ENCODE measurements at regions not wholly inside any gene's neighbourhood (a gene's known extent, or its start where the extent isn't known, plus 50 kb on each side); places are given as distances from the start of the nearest gene placed in this dataset.
A peak's percentile ranks its signal among the peaks of the same experiment; 100 is the strongest.
"Not testable (repeated sequence)": the region's sequence is repeated elsewhere in the genome, so short reads cannot be mapped to it uniquely, and the experiment has no call there.

DNA sequence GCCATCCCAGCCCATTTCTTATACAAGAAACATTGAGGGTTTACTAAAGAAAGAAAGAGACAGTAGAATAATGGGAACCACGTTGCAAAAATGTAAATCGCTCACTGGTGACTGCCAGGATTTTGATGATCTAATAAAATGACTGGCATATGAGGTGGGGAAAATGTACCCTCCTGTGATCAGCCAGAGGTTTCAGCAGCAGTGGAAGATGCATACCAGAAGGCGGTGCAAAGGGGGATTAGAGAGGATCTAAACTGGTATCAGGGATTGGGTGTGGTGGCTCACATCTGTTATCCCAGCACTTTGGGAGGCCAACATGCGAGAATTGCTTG is 60.8 kb upstream of the DDR1 start:
- peaks cover 52 to 92% (median 69%) of the 10 kb centered on the region in 3 donors for H3K4me1 Mint-ChIP-seq
- H3K9me3 Mint-ChIP-seq, result no peaks in the 10 kb centered on the region
- Histone ChIP-seq H3K4me1 (ENCODE audit: insufficient read depth, low read length) (peaks cover 32% of the 10 kb centered on the region), H3K4me3 (ENCODE audit: low read length) (no peak overlapping the region), H3K27ac (ENCODE audit: low read depth, low read length) (no peak overlapping the region), H3K27me3 (ENCODE audit: insufficient read depth, low read length, poor library complexity, severe bottlenecking) (no peaks in the 10 kb centered on the region), H3K9me3 (ENCODE audit: low read length) (no peaks in the 10 kb centered on the region), H3K36me3 (ENCODE audit: insufficient read depth, low read length) (no peaks in the 10 kb centered on the region)
- peak overlapping the region in 2 of 7 donors; percentile 48 to 57 for H3K4me3 Mint-ChIP-seq
- peak overlapping the region in 7 of 8 donors; percentile 38 to 96 (median 71) for H3K27ac Mint-ChIP-seq
- H3K27me3 Mint-ChIP-seq, result peaks cover 0 to 3% of the 10 kb centered on the region in 2 donors
- H3K36me3 Mint-ChIP-seq, result peaks cover 0 to 49% (median 3%) of the 10 kb centered on the region in 3 donors
- DNase-seq, result no peak
- ChIA-PET CTCF (interaction anchor here (1.0 to 13.8 kb wide), 4 partner anchors 21 to 101 kb away, joined by 3 to 148 read pairs (median 3); partner anchors contain the start of gene DDR1), POLR2A (no interaction called here)

GRCh38 chr6:30821862-30822784 is 62.2 kb upstream of the DDR1 start:
- Histone ChIP-seq H3K27me3 (ENCODE audit: insufficient read depth, low read length, poor library complexity, severe bottlenecking) (no peaks in the 10 kb centered on the region), H3K27ac (ENCODE audit: low read depth, low read length) (no peak overlapping the region), H3K4me1 (ENCODE audit: insufficient read depth, low read length) (peaks cover 18% of the 10 kb centered on the region), H3K4me3 (ENCODE audit: low read length) (no peak overlapping the region), H3K36me3 (ENCODE audit: insufficient read depth, low read length) (no peaks in the 10 kb centered on the region), H3K9me3 (ENCODE audit: low read length) (no peaks in the 10 kb centered on the region)
- CTCF ChIA-PET, result interaction anchor here (0.7 to 13.8 kb wide), 23 partner anchors 10 to 265 kb away, joined by 3 to 148 read pairs (median 3); partner anchors contain the start of genes DDR1 and IER3
- POLR2A ChIA-PET, result interaction anchor here (0.6 kb wide), 1 partner anchor 78 kb away, joined by 3 read pairs; no protein-coding TSS in a partner anchor
- H3K9me3 Mint-ChIP-seq, result no peaks in the 10 kb centered on the region
- peaks cover 39 to 90% (median 60%) of the 10 kb centered on the region in 3 donors for H3K4me1 Mint-ChIP-seq
- H3K4me3 Mint-ChIP-seq, result peak overlapping the region in 1 of 7 donors; percentile 7
- peaks cover 0 to 3% of the 10 kb centered on the region in 2 donors for H3K27me3 Mint-ChIP-seq
- peak in 1 of 5 donors; percentile 7 for DNase-seq
- H3K36me3 Mint-ChIP-seq, result peaks cover 0 to 36% (median 3%) of the 10 kb centered on the region in 3 donors
- peak overlapping the region; percentile 45 to 85 (median 65) for H3K27ac Mint-ChIP-seq

DNA sequence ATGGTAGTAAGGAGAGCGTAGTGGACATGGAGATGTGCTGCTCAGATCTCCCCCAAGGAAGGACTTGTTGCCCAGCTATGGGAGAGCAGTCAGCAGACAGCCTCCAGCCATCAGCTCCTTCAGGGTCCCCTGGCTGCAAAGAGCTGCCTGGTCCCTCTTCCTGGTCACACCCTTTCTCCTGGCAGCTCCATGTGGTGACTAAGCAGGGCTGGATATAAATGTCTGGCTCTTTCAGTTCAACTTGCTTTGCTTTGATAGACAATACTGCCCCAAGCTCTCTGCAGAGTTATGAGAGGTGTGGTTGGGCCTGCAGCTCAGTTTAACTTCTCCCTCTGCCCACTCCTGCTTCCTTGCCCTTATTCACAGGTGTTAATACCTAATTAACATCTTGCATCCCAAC is 64.1 kb upstream of the DDR1 start:
- no peaks in the 10 kb centered on the region for H3K9me3 ChIP-seq (ENCODE audit: low read length)
- H3K4me1 ChIP-seq (ENCODE audit: insufficient read depth, low read length), result peaks cover 13% of the 10 kb centered on the region
- no peaks in the 10 kb centered on the region for H3K27me3 ChIP-seq (ENCODE audit: insufficient read depth, low read length, poor library complexity, severe bottlenecking)
- Mint-ChIP-seq H3K9me3 (no peaks in the 10 kb centered on the region), H3K36me3 (peaks cover 0 to 30% (median 3%) of the 10 kb centered on the region in 3 donors), H3K27ac (peak overlapping the region in 5 of 8 donors; percentile 49 to 89 (median 64)), H3K27me3 (peaks cover 0 to 3% of the 10 kb centered on the region in 2 donors), H3K4me1 (peaks cover 38 to 83% (median 59%) of the 10 kb centered on the region in 3 donors), H3K4me3 (no peak overlapping the region)
- peak overlapping the region; percentile 16 for H3K27ac ChIP-seq (ENCODE audit: low read depth, low read length)
- no peak overlapping the region for H3K4me3 ChIP-seq (ENCODE audit: low read length)
- ChIA-PET POLR2A (interaction anchor here (0.8 to 1.7 kb wide), 2 partner anchors 19 to 27 kb away, joined by 3 to 4 read pairs; no protein-coding TSS in a partner anchor), CTCF (interaction anchor here (0.8 to 13.8 kb wide), 6 partner anchors 10 to 267 kb away, joined by 3 to 148 read pairs (median 6); partner anchors contain the start of genes DDR1 and IER3)
- no peaks in the 10 kb centered on the region for H3K36me3 ChIP-seq (ENCODE audit: insufficient read depth, low read length)
- DNase-seq, result no peak

GRCh38 chr6:30819297-30819917 is 64.9 kb upstream of the DDR1 start:
- Histone ChIP-seq H3K4me1 (ENCODE audit: insufficient read depth, low read length) (peaks cover 20% of the 10 kb centered on the region), H3K4me3 (ENCODE audit: low read length) (no peak overlapping the region), H3K36me3 (ENCODE audit: insufficient read depth, low read length) (no peaks in the 10 kb centered on the region), H3K27me3 (ENCODE audit: insufficient read depth, low read length, poor library complexity, severe bottlenecking) (no peaks in the 10 kb centered on the region), H3K9me3 (ENCODE audit: low read length) (no peaks in the 10 kb centered on the region), H3K27ac (ENCODE audit: low read depth, low read length) (no peak overlapping the region)
- Mint-ChIP-seq H3K36me3 (peaks cover 0 to 24% (median 2%) of the 10 kb centered on the region in 3 donors), H3K4me3 (no peak overlapping the region), H3K27ac (peak overlapping the region in 7 of 8 donors; percentile 38 to 89 (median 49)), H3K4me1 (peaks cover 39 to 84% (median 61%) of the 10 kb centered on the region in 3 donors), H3K9me3 (no peaks in the 10 kb centered on the region), H3K27me3 (peaks cover 0 to 2% of the 10 kb centered on the region in 2 donors)
- CTCF ChIA-PET, result interaction anchor here (0.8 to 13.8 kb wide), 5 partner anchors 9 to 89 kb away, joined by 3 to 148 read pairs (median 5); partner anchors contain the start of genes DDR1 and IER3
- POLR2A ChIA-PET, result interaction anchor here (1.2 to 1.7 kb wide), 2 partner anchors 26 to 260 kb away, joined by 3 to 4 read pairs; no protein-coding TSS in a partner anchor
- DNase-seq, result no peak

- CTCF ChIA-PET, result interaction anchor here (1.5 kb wide), 1 partner anchor 275 kb away, joined by 3 read pairs; no protein-coding TSS in a partner anchor
- no peak overlapping the region for H3K4me3 Mint-ChIP-seq
- DNase-seq, result no peak
- Histone ChIP-seq H3K9me3 (ENCODE audit: low read length) (no peaks in the 10 kb centered on the region), H3K4me1 (ENCODE audit: insufficient read depth, low read length) (peaks cover 30% of the 10 kb centered on the region), H3K27me3 (ENCODE audit: insufficient read depth, low read length, poor library complexity, severe bottlenecking) (no peaks in the 10 kb centered on the region), H3K4me3 (ENCODE audit: low read length) (no peak overlapping the region), H3K36me3 (ENCODE audit: insufficient read depth, low read length) (no peaks in the 10 kb centered on the region), H3K27ac (ENCODE audit: low read depth, low read length) (peak overlapping the region; percentile 57)
- H3K27ac Mint-ChIP-seq, result peak overlapping the region in 5 of 8 donors; percentile 2 to 69 (median 20)
- peaks cover 41 to 84% (median 61%) of the 10 kb centered on the region in 3 donors for H3K4me1 Mint-ChIP-seq
- H3K36me3 Mint-ChIP-seq, result peaks cover 0 to 15% (median under 1%) of the 10 kb centered on the region in 3 donors
- peaks cover 0 to 2% of the 10 kb centered on the region in 2 donors for H3K27me3 Mint-ChIP-seq
- H3K9me3 Mint-ChIP-seq, result no peaks in the 10 kb centered on the region
- POLR2A ChIA-PET, result interaction anchor here (0.6 kb wide), 1 partner anchor 27 kb away, joined by 3 read pairs; no protein-coding TSS in a partner anchor
Measured at GRCh38 chr6:30818391-30818841, 65.9 kb upstream of the DDR1 start.

GRCh38 chr6:30816791-30817739 is 67.3 kb upstream of the DDR1 start:
- Histone ChIP-seq H3K4me1 (ENCODE audit: insufficient read depth, low read length) (peaks cover 30% of the 10 kb centered on the region), H3K4me3 (ENCODE audit: low read length) (no peak overlapping the region), H3K36me3 (ENCODE audit: insufficient read depth, low read length) (no peaks in the 10 kb centered on the region), H3K27me3 (ENCODE audit: insufficient read depth, low read length, poor library complexity, severe bottlenecking) (no peaks in the 10 kb centered on the region), H3K27ac (ENCODE audit: low read depth, low read length) (peak overlapping the region; percentile 1), H3K9me3 (ENCODE audit: low read length) (no peaks in the 10 kb centered on the region)
- H3K4me1 Mint-ChIP-seq, result peaks cover 42 to 84% (median 59%) of the 10 kb centered on the region in 3 donors
- H3K36me3 Mint-ChIP-seq, result peaks cover 0 to 7% (median 0%) of the 10 kb centered on the region in 3 donors
- ChIA-PET POLR2A (no interaction called here), CTCF (interaction anchor here (1.0 to 1.5 kb wide), 2 partner anchors 86 to 277 kb away, joined by 3 read pairs; no protein-coding TSS in a partner anchor)
- DNase-seq, result no peak
- no peaks in the 10 kb centered on the region for H3K9me3 Mint-ChIP-seq
- H3K4me3 Mint-ChIP-seq, result no peak overlapping the region
- peak overlapping the region; percentile 10 to 93 (median 58) for H3K27ac Mint-ChIP-seq
- H3K27me3 Mint-ChIP-seq, result no peaks in the 10 kb centered on the region

DNA sequence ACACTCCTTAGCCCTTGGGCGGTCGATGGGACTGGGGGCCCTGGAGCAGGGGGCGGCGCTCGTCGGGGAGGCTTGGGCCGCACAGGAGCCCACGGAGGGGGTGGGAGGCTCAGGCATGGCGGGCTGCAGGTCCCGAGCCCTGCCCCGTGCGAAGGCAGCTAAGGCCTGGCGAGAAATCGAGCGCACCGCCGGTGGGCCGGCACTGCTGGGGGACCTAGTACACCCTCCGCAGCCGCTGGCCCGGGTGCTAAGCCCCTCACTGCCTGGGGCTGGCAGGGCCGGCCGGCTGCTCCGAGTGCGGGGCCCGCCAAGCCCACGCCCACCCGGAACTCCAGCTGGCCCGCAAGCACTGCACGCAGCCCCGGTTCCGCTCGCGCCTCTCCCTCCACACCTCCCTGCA is 68.0 kb upstream of the DDR1 start:
- H3K36me3 Mint-ChIP-seq, POLR2A ChIA-PET: not testable (repeated sequence)

More for the DNA sequence above, 68.0 kb upstream of the DDR1 start:
- CTCF ChIA-PET; H3K27me3 Mint-ChIP-seq; H3K4me3 ChIP-seq (ENCODE audit: low read length); H3K36me3 ChIP-seq (ENCODE audit: insufficient read depth, low read length); H3K4me3 Mint-ChIP-seq; H3K9me3 ChIP-seq (ENCODE audit: low read length); H3K9me3 Mint-ChIP-seq; DNase-seq; H3K27ac ChIP-seq (ENCODE audit: low read depth, low read length); H3K27me3 ChIP-seq (ENCODE audit: insufficient read depth, low read length, poor library complexity, severe bottlenecking): not testable (repeated sequence)
- Mint-ChIP-seq H3K27ac (peak overlapping the region in 2 of 8 donors; percentile 44 to 50), H3K4me1 (peaks cover 40 to 84% (median 58%) of the 10 kb centered on the region in 3 donors)
- peaks cover 37% of the 10 kb centered on the region for H3K4me1 ChIP-seq (ENCODE audit: insufficient read depth, low read length)
